ENCODE measurements at regions not wholly inside any gene's neighbourhood (a gene's known extent, or its start where the extent isn't known, plus 50 kb on each side); places are given as distances from the start of the nearest gene placed in this dataset.

DNA sequence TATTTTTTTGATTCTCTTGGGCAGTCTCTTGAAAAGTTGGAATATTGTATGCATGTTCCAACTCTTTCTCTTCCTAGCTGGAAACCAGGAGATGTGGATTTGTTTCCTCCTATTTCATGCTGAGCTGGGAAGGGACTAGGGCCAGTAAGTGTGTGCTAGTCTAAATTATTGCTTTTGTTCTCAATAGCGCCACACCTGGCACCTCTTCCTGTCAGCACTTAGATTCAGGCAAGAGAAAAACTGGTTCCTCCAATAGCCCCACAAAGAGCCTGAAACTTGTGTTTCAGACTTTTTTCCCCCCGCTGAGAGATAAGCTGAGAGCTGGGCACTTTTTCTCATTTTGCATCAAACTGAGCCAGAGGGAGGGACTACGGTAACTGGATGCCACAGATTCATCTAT lies 353.4 kb downstream of the OLFM4 start:
- TF ChIP-seq CTCF (IDR thresholded peaks at IDR 0.05) (no peak), POLR2A (IDR thresholded peaks at IDR 0.05) (no peak), POLR2AphosphoS5 (IDR thresholded peaks at IDR 0.05) (no peak)

Measured in upper lobe of left lung (tissue), 4 donors.